DOHH2 (cell line): ENCODE measurements at regions not wholly inside any gene's neighbourhood (a gene's known extent, or its start where the extent isn't known, plus 50 kb on each side); places are given as distances from the start of the nearest gene placed in this dataset.

Experiments used
- CTCF ChIP-seq: fragments of 200-600 bp; sonication (generic); IDR thresholded peaks from one replicate; pipeline ENCODE4 v1.5.1; 2014; ENCODE audit warnings: antibody characterized with exemption, mild to moderate bottlenecking, low read depth, low read length; ENCODE audit not compliant: poor library complexity, severe bottlenecking
- EZH2phosphoT487 ChIP-seq: fragments of 200-600 bp; sonication (generic); IDR thresholded peaks from 2 replicates; pipeline ENCODE4 v1.6.1; 2017; ENCODE audit warnings: borderline replicate concordance, mild to moderate bottlenecking, antibody characterized with exemption, low read length, moderate library complexity, mixed read lengths

GRCh38 chr1:188277771-188278170 lies 1449.0 kb downstream of the PLA2G4A start:
- no peak for TF ChIP-seq CTCF
- TF ChIP-seq EZH2phosphoT487, result no peak
